K562 (cell line): ENCODE measurements at regions not wholly inside any gene's neighbourhood (a gene's known extent, or its start where the extent isn't known, plus 50 kb on each side); places are given as distances from the start of the nearest gene placed in this dataset.

ENCODE experiments used
- ATAC-seq: fragments of 200-7000 bp; cut with Tn5 transposase; 3 replicates; pipeline ENCODE4 v1.9.1; 2020; ENCODE audit warnings: moderate library complexity
- BruUV-seq: library from RNA; stranded (reverse); fragments of 400-500 nt; replicated peaks from 2 replicates; lab custom pipeline; 2021; lab: Mats Ljungman, UMichigan
- CTCF ChIA-PET: fragments of 300-600 bp; formaldehyde crosslinking; extraction: SDS; loops from one replicate; lab custom pipeline; 2021; ENCODE audit warnings: low intra/inter-chr PET ratio; lab: Yijun Ruan, JAX
- POLR2A ChIA-PET: fragments of 300-600, 350-650 bp; sonication (Branson Sonifier 250); formaldehyde crosslinking; extraction: SDS; loops from one replicate; lab custom pipeline; 2021; ENCODE audit warnings: antibody characterized with exemption, inconsistent platforms; lab: Yijun Ruan, JAX
- DNase-seq, 4 experiments: peaks; one replicate each; pipeline versions ENCODE4 v3.0.0 to v3.0.0-alpha.2; 2011 to 2018; ENCODE audit warnings: low spot score in 3 of 4, mixed read lengths in 3 of 4; ENCODE audit errors: extremely low read depth in 1 of 4
- FAIRE-seq: peaks from 2 replicates; lab custom pipeline; 2011; peaks lifted over from hg19 to GRCh38; lab: Jason Lieb, UNC
- H2AFZ ChIP-seq: 2 replicates; pipeline ENCODE4 v1.6.0; 2011; ENCODE audit warnings: low read depth, low read length, control low read depth, inconsistent platforms
- H3K27ac ChIP-seq: fragments of 200-600 bp; 3 replicates; pipeline ENCODE4 v1.8.0; 2011; ENCODE audit warnings: low read depth, mild to moderate bottlenecking, control low read depth, inconsistent platforms, low read length, moderate library complexity, mixed read lengths; ENCODE audit errors: extremely low read depth
- H3K27me3 ChIP-seq, 2 experiments: fragments of 300-600 bp in 1 of 2; 2 replicates in 1 of 2; 3 replicates in 1 of 2; pipeline versions ENCODE4 v1.6.0 to v1.8.0; 2011; ENCODE audit warnings: inconsistent platforms in 2 of 2, low read length in 2 of 2, mild to moderate bottlenecking in 1 of 2, mixed read lengths in 1 of 2, moderate library complexity in 1 of 2; ENCODE audit not compliant: control insufficient read depth in 2 of 2, insufficient read depth in 2 of 2
- H3K36me3 ChIP-seq: fragments of 300-600 bp; 3 replicates; pipeline ENCODE4 v1.8.0; 2011; ENCODE audit warnings: mild to moderate bottlenecking, low read length, inconsistent platforms; ENCODE audit not compliant: control insufficient read depth, insufficient read depth
- H3K4me1 ChIP-seq, 2 experiments: fragments of 200-600 bp in 1 of 2; replicated peaks in 1 of 2; 2 replicates in 1 of 2; 3 replicates in 1 of 2; pipeline versions ENCODE4 v1.5.1 to v1.8.0; 2011; ENCODE audit warnings: inconsistent platforms in 2 of 2, low read length in 2 of 2, mild to moderate bottlenecking in 1 of 2, mixed read lengths in 1 of 2, moderate library complexity in 1 of 2; ENCODE audit not compliant: control insufficient read depth in 2 of 2, insufficient read depth in 2 of 2
- H3K4me2 ChIP-seq: 2 replicates; pipeline ENCODE4 v1.6.1; 2011; ENCODE audit warnings: low read length, control low read depth, inconsistent platforms, mixed read lengths; ENCODE audit not compliant: insufficient read depth
- H3K4me3 ChIP-seq: fragments of 200-600 bp; sonication (generic), shearing (Covaris generic); 2 replicates; pipeline ENCODE4 v1.5.1; 2016; ENCODE audit warnings: control low read depth, inconsistent platforms
- H3K79me2 ChIP-seq: fragments of 200-600 bp; 3 replicates; pipeline ENCODE4 v1.8.0; 2011; ENCODE audit warnings: low read length, inconsistent platforms; ENCODE audit not compliant: control insufficient read depth, insufficient read depth
- H3K9ac ChIP-seq, 2 experiments: 2 replicates each; pipeline versions ENCODE4 v1.6.0 to v1.6.1; 2011; ENCODE audit warnings: low read depth in 2 of 2, low read length in 2 of 2, control low read depth in 1 of 2, inconsistent platforms in 1 of 2, mild to moderate bottlenecking in 1 of 2, mixed read lengths in 1 of 2; ENCODE audit not compliant: insufficient read depth in 1 of 2
- H3K9me1 ChIP-seq: one replicate; pipeline ENCODE4 v1.6.0; 2011; ENCODE audit warnings: inconsistent platforms, mild to moderate bottlenecking, low read length, moderate library complexity; ENCODE audit not compliant: control insufficient read depth, insufficient read depth
- H3K9me3 ChIP-seq: replicated peaks from 2 replicates; pipeline ENCODE4 v1.5.1; 2011; ENCODE audit warnings: low read depth, low read length, inconsistent platforms; ENCODE audit not compliant: control insufficient read depth, insufficient read depth
- H4K20me1 ChIP-seq: replicated peaks from 2 replicates; pipeline ENCODE4 v1.6.1; 2011; ENCODE audit warnings: low read length, inconsistent platforms, mixed read lengths; ENCODE audit not compliant: control insufficient read depth, insufficient read depth
- ATF1 ChIP-seq, 2 experiments: fragments of 450-650 bp in 1 of 2; IDR thresholded peaks; 2 replicates each; pipeline ENCODE4 v1.6.1; 2016; ENCODE audit warnings: missing compliant biosample characterization in 1 of 2, missing genetic modification characterization in 1 of 2
- CXXC5 ChIP-seq: fragments of 250-450 bp; sonication (Bioruptor Pico); IDR thresholded peaks from 2 replicates; pipeline ENCODE4 v1.8.0; 2022; ENCODE audit warnings: inconsistent platforms, mild to moderate bottlenecking, moderate library complexity
- E2F5 ChIP-seq: sonication (generic); formaldehyde crosslinking; IDR thresholded peaks from 2 replicates; pipeline ENCODE4 v1.8.0; 2022; ENCODE audit warnings: mild to moderate bottlenecking, missing genetic modification reagents
- EGR1 ChIP-seq: fragments of 450-650 bp; conservative IDR thresholded peaks from 2 replicates; pipeline ENCODE4 v1.6.1; 2017; ENCODE audit warnings: mild to moderate bottlenecking
- TFE3 ChIP-seq: fragments of 450-650 bp; formaldehyde crosslinking; IDR thresholded peaks from 2 replicates; pipeline ENCODE4 v1.4.0; 2020; ENCODE audit warnings: mild to moderate bottlenecking, mixed read lengths
- TGIF2 ChIP-seq: sonication (generic); formaldehyde crosslinking; IDR thresholded peaks from 2 replicates; pipeline ENCODE4 v1.8.1; 2022; ENCODE audit warnings: mild to moderate bottlenecking, missing genetic modification reagents, moderate library complexity
- in situ Hi-C: fragments of 300-500 bp; cut with MboI; formaldehyde crosslinking; loops from 4 replicates; pipeline ENCODE4 v1.15.0; 2018; ENCODE audit warnings: inconsistent platforms, mixed read lengths
- intact Hi-C: fragments of 100-400 bp; cut with micrococcal nuclease; formaldehyde crosslinking; loops from 2 replicates; pipeline ENCODE4 v1.14.2; 2022

GRCh38 chr2:188833331-188833730 is 140.8 kb upstream of the COL3A1 start:
- FAIRE-seq = no peak
- POLR2A ChIA-PET = interaction anchor here (0.6 kb wide), 1 partner anchor 63 kb away, joined by 3 read pairs; no protein-coding TSS in a partner anchor
- no peak for TF ChIP-seq TGIF2 (CRISPR knock-in tag)
- no peak for TF ChIP-seq TFE3
- no peak for TF ChIP-seq ATF1 (CRISPR knock-in tag; IDR thresholded peaks at IDR 0.05)
- TF ChIP-seq ATF1 (tag; IDR thresholded peaks at IDR 0.05) = no peak
- TF ChIP-seq EGR1 = no peak
- TF ChIP-seq E2F5 (CRISPR knock-in tag) = no peak
- no peak for TF ChIP-seq CXXC5 (CRISPR knock-in tag)
- Histone ChIP-seq H3K4me2 (no peak overlapping the region), H3K27ac (no peak overlapping the region), H3K4me1 (no peaks in the 10 kb centered on the region), H3K9me1 (no peaks in the 10 kb centered on the region), H3K4me3 (no peak overlapping the region), H3K9ac (no peak overlapping the region), H3K27me3 (no peaks in the 10 kb centered on the region), H4K20me1 (no peaks in the 10 kb centered on the region), H3K36me3 (no peaks in the 10 kb centered on the region), H2AFZ (no peak overlapping the region), H3K79me2 (no peaks in the 10 kb centered on the region), H3K9me3 (no peaks in the 10 kb centered on the region)
- BruUV-seq = no TSS peak
- DNase-seq = no peak
- intact Hi-C loops (no loop called here), in situ Hi-C loops (no loop called here)
- CTCF ChIA-PET = no interaction called here
- no peak for ATAC-seq
